HG03060 (cell line): ENCODE measurements at regions not wholly inside any gene's neighbourhood (a gene's known extent, or its start where the extent isn't known, plus 50 kb on each side); places are given as distances from the start of the nearest gene placed in this dataset.
"Not testable (repeated sequence)": the region's sequence is repeated elsewhere in the genome, so short reads cannot be mapped to it uniquely, and the experiment has no call there.

ENCODE experiments used
- ATAC-seq: cut with Tn5 transposase; IDR thresholded peaks from one replicate; pipeline ENCODE4 v1.9.1; 2021; ENCODE audit warnings: low read depth, moderate number of reproducible peaks; ENCODE audit not compliant: unreplicated experiment

DNA sequence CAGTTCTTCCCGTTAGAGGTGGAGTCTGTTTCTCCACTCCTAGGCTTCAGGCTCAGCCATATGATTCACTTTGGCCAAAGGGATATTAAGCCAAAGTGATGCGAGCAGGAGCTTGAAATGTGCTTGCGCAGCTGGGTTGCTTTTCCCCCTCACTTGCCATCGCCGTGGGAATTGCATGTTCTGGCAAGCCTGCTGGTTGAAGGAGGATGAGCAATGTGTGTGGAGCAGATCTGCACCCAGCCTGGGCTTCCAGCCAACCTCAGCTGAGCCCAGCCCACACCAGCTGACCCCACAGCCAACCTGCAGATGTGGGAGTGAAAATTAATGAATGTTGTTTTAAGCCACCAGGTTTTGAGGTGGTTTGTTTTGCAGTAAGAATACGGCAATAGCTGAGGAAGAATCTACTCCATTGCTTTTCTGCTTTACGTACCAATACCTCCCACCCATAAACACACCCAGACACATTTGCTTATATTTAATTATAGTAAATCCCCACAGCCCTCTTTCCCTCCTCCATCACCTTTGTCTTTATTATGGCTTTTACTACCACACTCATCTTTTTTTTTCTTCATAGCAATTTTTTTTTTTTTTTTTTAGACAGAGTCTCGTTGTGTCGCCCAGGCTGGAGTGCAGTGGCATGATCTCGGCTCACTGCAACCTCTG, 132.8 kb upstream of the FUNDC1 start:
- no peak for ATAC-seq

DNA sequence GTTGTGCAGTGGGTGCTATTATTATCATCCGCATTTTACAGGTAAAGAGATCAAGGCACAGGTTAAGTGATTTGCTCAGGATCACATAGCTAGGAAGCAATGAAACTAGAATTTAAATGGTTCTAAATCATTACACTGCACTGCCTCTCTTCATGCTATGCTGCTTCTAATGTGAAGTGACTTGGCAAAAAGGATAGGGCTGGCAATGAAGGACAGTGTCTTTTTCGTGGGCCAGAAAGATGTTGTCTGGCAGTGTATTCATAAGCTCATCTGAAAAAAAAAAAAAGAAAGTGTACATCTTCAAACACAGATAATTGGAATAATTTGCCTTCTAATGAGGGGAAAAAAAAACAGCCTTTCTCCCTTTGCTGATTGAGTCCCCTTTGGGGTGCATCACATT, 132.2 kb upstream of the FUNDC1 start:
- no peak for ATAC-seq

DNA sequence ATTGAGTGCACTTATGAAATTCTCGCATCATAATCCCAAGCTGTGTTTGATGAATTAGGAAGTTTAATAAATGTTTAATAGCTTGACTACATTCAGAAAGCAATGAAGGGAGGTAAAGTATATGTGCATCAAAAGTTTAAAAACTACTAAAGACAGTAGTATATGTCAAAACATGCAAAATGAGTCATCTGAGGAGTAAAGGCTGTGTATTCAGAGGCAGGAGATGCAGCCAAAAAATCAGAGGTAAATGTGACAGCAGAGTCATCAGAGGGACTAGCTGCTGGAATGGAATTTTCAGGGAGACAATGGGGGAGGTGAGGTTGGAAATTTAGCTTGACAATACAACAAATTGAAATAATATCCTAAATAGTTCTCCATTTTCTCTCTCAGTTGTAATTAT, 127.0 kb upstream of the FUNDC1 start:
- ATAC-seq = no peak

DNA sequence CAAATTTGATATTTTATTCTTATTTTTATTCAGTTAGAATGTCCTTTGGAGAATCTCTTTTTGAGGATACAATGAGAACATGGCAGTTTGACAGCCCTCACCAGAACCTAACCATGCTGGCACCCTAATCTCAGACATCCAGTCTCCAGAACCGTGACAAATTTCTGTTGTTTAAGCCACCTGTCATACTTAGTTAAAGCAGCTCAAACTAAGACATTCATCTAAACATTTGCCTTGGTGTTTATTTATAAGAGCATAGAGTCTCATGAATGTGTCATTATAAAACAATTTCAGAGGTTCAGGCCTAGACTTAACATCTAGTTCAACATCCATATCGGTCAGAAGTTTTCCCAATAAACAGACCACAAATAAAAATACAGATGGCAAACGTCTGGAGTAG, 125.1 kb upstream of the FUNDC1 start:
- ATAC-seq = no peak

DNA sequence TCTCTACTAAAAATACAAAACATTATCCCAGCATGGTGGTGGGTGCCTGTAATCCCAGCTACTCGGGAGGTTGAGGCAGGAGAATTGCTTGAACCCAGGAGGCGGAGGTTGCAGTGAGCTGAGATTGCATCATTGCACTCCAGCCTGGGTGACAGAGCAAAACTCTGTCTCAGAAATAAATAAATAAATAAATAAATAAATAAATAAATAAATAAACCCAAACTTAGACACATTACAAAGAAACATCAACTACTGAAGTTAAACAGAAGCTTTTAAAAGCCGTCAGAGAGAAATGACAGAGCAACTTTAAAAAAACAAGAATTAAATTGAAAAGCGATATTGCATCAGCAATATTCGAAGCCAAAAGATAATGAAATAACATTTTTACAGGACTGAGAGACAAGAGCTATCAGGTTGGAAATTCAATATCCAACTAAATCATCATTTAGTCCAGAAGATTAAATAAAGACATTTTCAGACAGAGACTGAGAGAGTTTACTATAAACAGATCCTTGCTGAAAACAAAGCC, 115.1 kb upstream of the FUNDC1 start:
- ATAC-seq = not testable (repeated sequence)

DNA sequence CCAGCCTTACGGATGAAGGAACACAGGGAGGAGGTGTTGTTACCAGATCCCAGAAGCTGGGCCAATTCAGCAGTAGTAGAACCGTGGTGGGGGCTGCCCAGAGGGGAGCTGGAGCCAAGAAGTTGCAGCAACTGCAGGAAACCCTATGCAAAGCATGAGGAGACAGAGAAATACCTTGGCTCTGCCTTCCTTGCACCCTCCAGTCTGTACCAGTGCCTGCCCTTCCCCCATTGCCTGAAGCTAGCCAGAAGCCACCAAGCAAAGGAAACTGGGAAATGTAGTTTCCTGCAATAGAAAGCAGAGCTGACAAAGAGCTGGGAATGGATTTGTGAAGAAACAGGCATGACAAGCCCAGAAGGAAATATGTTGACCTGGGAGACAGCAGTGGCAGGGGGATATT, 108.7 kb upstream of the FUNDC1 start:
- ATAC-seq = no peak

DNA sequence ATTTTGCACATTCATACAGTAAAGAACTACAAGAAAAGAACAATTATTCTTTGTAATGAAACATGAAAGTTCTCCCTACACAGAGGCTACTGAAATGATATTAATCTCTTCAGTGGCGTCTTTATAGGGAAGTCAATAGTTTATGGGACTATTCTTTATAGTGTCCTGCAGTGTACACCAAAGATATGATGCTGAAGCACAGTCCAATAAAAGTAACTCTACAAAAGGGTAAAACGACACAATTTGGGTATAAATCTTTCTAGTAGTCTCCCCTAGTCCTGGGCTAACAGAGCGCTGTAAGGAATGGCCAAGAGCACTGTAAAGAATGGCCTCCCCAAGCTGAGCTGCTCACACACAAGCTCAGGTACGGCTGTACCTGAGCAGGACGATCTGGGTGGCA, 101.1 kb upstream of the FUNDC1 start:
- ATAC-seq = no peak

DNA sequence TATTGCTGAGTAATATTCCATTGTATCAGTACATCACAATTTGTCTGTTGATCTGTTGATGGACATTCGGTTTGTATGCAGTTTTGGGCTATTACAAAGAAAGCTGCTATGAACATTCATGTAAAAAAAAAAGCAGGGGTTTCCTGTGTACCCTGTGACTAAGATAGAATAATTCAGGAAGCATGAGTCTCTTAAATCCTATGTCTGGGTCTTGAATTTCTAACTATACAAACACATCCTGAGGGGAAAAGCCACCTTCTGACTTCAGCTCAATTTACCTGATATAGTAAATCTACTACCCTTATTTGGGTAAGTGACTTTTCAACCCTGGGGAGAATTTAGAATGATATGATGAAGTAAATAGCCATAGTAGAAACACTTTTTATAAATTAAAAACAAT, 94.6 kb upstream of the FUNDC1 start:
- ATAC-seq = no peak

DNA sequence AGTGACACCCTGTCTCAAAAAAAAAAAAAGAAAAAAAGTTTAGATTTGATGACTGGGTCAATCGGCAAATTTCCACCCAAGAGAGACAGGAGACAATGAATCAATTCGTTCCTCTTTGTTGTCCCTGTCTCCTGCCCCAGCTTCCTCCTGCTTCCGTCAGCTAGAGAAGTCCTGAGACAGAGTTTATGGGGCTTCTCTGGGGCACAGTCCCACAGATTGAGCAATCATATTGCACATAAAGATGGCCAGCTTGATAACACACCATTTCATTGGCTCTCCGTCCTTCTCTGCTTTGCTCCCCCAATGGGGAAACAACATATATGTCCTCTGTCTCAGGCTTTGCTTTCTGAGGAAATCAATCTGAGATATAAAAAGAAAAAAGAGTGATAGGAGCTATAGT, 78.4 kb upstream of the FUNDC1 start:
- no peak for ATAC-seq

DNA sequence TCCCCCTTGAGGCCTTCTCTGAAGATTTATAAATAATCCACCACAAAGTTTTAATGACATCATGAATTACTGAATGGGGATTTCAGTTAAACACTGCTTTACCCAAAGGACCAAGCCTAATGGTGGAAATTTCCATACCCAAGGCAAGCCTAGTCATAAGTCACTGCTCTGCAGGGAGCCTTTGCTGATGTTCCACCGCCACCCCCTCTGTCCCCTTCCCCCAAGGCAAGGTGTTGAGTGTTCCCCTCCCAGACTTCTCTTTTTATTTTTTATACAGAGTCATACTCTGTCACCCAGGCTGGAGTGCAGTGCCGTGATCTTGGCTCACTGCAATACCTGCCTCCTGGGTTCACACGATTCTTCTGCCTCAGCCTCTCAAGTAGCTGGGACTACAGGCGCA, 76.4 kb upstream of the FUNDC1 start:
- ATAC-seq = no peak

DNA sequence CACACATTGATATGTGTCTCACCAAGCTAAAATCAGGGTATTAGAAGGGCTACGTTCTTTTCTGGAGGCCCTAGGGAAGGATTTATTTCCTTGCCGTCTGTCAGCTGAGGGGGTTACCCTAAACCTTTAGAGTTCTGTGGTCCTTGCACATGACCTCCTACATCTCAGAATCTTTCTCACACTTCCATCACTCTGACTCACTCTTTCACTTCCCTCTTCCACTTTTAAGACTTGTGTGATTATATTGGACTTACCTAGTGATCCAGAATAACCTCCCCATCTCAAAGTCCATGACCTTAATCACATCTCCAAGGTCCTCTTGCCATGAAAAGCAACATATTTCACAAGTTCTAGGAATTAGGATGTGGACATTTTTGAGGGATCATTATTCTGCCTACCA, 53.6 kb upstream of the FUNDC1 start:
- peak; percentile 97 for ATAC-seq
